WTC11 (cell line): ENCODE measurements at regions not wholly inside any gene's neighbourhood (a gene's known extent, or its start where the extent isn't known, plus 50 kb on each side); places are given as distances from the start of the nearest gene placed in this dataset.

Source experiments
- ATAC-seq: fragments of 200-7000 bp; cut with Tn5 transposase; 2 replicates; pipeline ENCODE4 v1.10.0; 2021; ENCODE audit warnings: mild to moderate bottlenecking, moderate library complexity
- CTCF ChIA-PET: fragments of 300-600 bp; sonication (Branson Sonifier 250); formaldehyde crosslinking; loops from one replicate; lab custom pipeline; 2021; ENCODE audit warnings: antibody characterized with exemption; lab: Charles Lee
- POLR2A ChIA-PET: fragments of 350-600 bp; sonication (Branson Sonifier 250); formaldehyde crosslinking; loops from one replicate; lab custom pipeline; 2021; ENCODE audit warnings: antibody characterized with exemption; lab: Charles Lee
- DNase-seq: peaks from one replicate; pipeline ENCODE4 v3.0.0; 2021; ENCODE audit warnings: low spot score
- H3K27ac Mint-ChIP-seq: 2 replicates; pipeline ENCODE4 v1.8.0; 2021; ENCODE audit warnings: mixed read lengths
- H3K27me3 Mint-ChIP-seq: 2 replicates; pipeline ENCODE4 v1.8.0; 2021; ENCODE audit warnings: low read depth, mild to moderate bottlenecking, moderate library complexity, mixed read lengths
- H3K36me3 Mint-ChIP-seq: 2 replicates; pipeline ENCODE4 v1.8.0; 2021; ENCODE audit warnings: mixed read lengths
- H3K4me1 Mint-ChIP-seq: 2 replicates; pipeline ENCODE4 v1.8.0; 2022; ENCODE audit warnings: mixed read lengths
- H3K4me3 Mint-ChIP-seq: 2 replicates; pipeline ENCODE4 v1.8.0; 2021; ENCODE audit warnings: mild to moderate bottlenecking, moderate library complexity, mixed read lengths
- H3K9me3 Mint-ChIP-seq: 2 replicates; pipeline ENCODE4 v1.8.0; 2021; ENCODE audit warnings: mixed read lengths
- CBFB ChIP-seq: sonication (generic); formaldehyde crosslinking; IDR thresholded peaks from 2 replicates; pipeline ENCODE4 v1.8.1; 2022; ENCODE audit warnings: mild to moderate bottlenecking, low read depth, missing genetic modification reagents
- EMX1 ChIP-seq: fragments of 250-450 bp; sonication (Bioruptor Pico); IDR thresholded peaks from 2 replicates; pipeline ENCODE4 v1.8.0; 2021; ENCODE audit warnings: mild to moderate bottlenecking
- FOXK1 ChIP-seq: sonication (generic); formaldehyde crosslinking; IDR thresholded peaks from 2 replicates; pipeline ENCODE4 v1.8.0; 2022; ENCODE audit warnings: mild to moderate bottlenecking, moderate library complexity, missing genetic modification reagents
- FOXP1 ChIP-seq: sonication (generic); formaldehyde crosslinking; IDR thresholded peaks from 2 replicates; pipeline ENCODE4 v1.8.0; 2022; ENCODE audit warnings: missing genetic modification reagents, mild to moderate bottlenecking, moderate library complexity, borderline replicate concordance
- GRHL2 ChIP-seq: fragments of 250-450 bp; sonication (Bioruptor Pico); IDR thresholded peaks from 2 replicates; pipeline ENCODE4 v1.8.0; 2022; ENCODE audit warnings: mild to moderate bottlenecking, moderate library complexity; ENCODE audit not compliant: insufficient replicate concordance, severe bottlenecking
- IRF2 ChIP-seq: sonication (generic); formaldehyde crosslinking; IDR thresholded peaks from 2 replicates; pipeline ENCODE4 v1.8.0; 2022; ENCODE audit warnings: low read depth, missing genetic modification reagents, borderline replicate concordance
- MYBL2 ChIP-seq: sonication (generic); formaldehyde crosslinking; IDR thresholded peaks from 2 replicates; pipeline ENCODE4 v1.8.1; 2023; ENCODE audit warnings: mild to moderate bottlenecking, moderate library complexity, missing genetic modification reagents
- NFYB ChIP-seq: sonication (generic); formaldehyde crosslinking; conservative IDR thresholded peaks from 2 replicates; pipeline ENCODE4 v1.8.0; 2022; ENCODE audit warnings: low read depth, missing genetic modification reagents
- RELA ChIP-seq: sonication (generic); formaldehyde crosslinking; IDR thresholded peaks from 2 replicates; pipeline ENCODE4 v1.8.1; 2022; ENCODE audit warnings: missing genetic modification reagents, mild to moderate bottlenecking, borderline replicate concordance
- TF ChIP-seq, protein P1 (sequence below): fragments of 250-450 bp; sonication (Bioruptor Pico); IDR thresholded peaks from 2 replicates; pipeline ENCODE4 v1.9.0; 2021; ENCODE audit warnings: moderate library complexity, mild to moderate bottlenecking, inconsistent platforms, borderline replicate concordance
- TF ChIP-seq, protein P2 (sequence below): sonication (generic); formaldehyde crosslinking; IDR thresholded peaks from 2 replicates; pipeline ENCODE4 v1.8.1; 2023; ENCODE audit warnings: mild to moderate bottlenecking, moderate library complexity, missing genetic modification reagents
- TF ChIP-seq, protein P3 (sequence below): sonication (generic); formaldehyde crosslinking; IDR thresholded peaks from 2 replicates; pipeline ENCODE4 v1.8.0; 2022; ENCODE audit warnings: mild to moderate bottlenecking, missing genetic modification reagents
- TF ChIP-seq, protein P4 (sequence below): sonication (generic); formaldehyde crosslinking; IDR thresholded peaks from 2 replicates; pipeline ENCODE4 v1.8.1; 2023; ENCODE audit warnings: mild to moderate bottlenecking, missing genetic modification reagents, moderate library complexity
- TF ChIP-seq, protein P5 (sequence below): fragments of 200-600 bp; IDR thresholded peaks from 2 replicates; pipeline ENCODE4 v1.8.0; 2022; ENCODE audit warnings: antibody characterized with exemption
- TF ChIP-seq, protein P6 (sequence below): sonication (generic); formaldehyde crosslinking; IDR thresholded peaks from 2 replicates; pipeline ENCODE4 v1.8.0; 2022; ENCODE audit warnings: mild to moderate bottlenecking, missing genetic modification reagents
- TF ChIP-seq, protein P7 (sequence below): sonication (generic); formaldehyde crosslinking; IDR thresholded peaks from 2 replicates; pipeline ENCODE4 v1.8.0; 2023; ENCODE audit warnings: missing genetic modification reagents
- TF ChIP-seq, protein P8 (sequence below): sonication (generic); formaldehyde crosslinking; IDR thresholded peaks from 2 replicates; pipeline ENCODE4 v1.8.1; 2022; ENCODE audit warnings: mild to moderate bottlenecking, missing genetic modification reagents, moderate library complexity, borderline replicate concordance
- TF ChIP-seq, protein P9 (sequence below): sonication (generic); formaldehyde crosslinking; conservative IDR thresholded peaks from 2 replicates; pipeline ENCODE4 v1.8.1; 2023; ENCODE audit warnings: mild to moderate bottlenecking, low read depth, missing genetic modification reagents, moderate library complexity

DNA sequence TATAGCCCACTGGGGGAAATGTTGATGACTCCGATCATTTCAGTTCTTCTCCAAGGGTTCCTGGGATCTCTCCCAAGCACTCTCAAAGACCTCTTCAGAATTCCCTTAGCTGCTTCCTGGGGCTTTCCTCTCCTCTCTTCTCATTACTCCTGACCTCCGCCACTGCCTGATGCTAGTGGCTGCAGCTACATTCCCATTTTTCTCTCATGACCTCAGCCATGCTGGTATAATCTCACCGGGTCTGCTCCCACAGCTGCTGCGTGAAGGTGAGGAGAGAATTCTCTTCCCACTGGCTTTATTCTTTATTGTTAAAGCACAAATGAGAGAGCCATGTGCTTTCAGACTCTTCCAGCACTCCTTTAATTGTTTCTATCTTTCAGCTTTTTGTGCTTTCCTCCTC is 312.0 kb upstream of the ETAA1 start:
- TF ChIP-seq, protein P1, sequence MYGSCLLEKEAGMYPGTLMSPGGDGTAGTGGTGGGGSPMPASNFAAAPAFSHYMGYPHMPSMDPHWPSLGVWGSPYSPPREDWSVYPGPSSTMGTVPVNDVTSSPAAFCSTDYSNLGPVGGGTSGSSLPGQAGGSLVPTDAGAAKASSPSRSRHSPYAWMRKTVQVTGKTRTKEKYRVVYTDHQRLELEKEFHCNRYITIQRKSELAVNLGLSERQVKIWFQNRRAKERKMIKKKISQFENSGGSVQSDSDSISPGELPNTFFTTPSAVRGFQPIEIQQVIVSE = no peak
- TF ChIP-seq, protein P2, sequence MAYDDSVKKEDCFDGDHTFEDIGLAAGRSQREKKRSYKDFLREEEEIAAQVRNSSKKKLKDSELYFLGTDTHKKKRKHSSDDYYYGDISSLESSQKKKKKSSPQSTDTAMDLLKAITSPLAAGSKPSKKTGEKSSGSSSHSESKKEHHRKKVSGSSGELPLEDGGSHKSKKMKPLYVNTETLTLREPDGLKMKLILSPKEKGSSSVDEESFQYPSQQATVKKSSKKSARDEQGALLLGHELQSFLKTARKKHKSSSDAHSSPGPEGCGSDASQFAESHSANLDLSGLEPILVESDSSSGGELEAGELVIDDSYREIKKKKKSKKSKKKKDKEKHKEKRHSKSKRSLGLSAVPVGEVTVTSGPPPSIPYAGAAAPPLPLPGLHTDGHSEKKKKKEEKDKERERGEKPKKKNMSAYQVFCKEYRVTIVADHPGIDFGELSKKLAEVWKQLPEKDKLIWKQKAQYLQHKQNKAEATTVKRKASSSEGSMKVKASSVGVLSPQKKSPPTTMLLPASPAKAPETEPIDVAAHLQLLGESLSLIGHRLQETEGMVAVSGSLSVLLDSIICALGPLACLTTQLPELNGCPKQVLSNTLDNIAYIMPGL = no peak
- TF ChIP-seq, protein P3, sequence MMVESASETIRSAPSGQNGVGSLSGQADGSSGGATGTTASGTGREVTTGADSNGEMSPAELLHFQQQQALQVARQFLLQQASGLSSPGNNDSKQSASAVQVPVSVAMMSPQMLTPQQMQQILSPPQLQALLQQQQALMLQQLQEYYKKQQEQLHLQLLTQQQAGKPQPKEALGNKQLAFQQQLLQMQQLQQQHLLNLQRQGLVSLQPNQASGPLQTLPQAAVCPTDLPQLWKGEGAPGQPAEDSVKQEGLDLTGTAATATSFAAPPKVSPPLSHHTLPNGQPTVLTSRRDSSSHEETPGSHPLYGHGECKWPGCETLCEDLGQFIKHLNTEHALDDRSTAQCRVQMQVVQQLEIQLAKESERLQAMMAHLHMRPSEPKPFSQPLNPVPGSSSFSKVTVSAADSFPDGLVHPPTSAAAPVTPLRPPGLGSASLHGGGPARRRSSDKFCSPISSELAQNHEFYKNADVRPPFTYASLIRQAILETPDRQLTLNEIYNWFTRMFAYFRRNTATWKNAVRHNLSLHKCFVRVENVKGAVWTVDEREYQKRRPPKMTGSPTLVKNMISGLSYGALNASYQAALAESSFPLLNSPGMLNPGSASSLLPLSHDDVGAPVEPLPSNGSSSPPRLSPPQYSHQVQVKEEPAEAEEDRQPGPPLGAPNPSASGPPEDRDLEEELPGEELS (CRISPR knock-in tag) = no peak
- TF ChIP-seq, protein P4, sequence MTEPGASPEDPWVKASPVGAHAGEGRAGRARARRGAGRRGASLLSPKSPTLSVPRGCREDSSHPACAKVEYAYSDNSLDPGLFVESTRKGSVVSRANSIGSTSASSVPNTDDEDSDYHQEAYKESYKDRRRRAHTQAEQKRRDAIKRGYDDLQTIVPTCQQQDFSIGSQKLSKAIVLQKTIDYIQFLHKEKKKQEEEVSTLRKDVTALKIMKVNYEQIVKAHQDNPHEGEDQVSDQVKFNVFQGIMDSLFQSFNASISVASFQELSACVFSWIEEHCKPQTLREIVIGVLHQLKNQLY (CRISPR knock-in tag) = no peak
- TF ChIP-seq CBFB (CRISPR knock-in tag) (no peak), IRF2 (CRISPR knock-in tag) (no peak), EMX1 (CRISPR knock-in tag) (no peak), RELA (CRISPR knock-in tag) (no peak), FOXP1 (CRISPR knock-in tag) (no peak), MYBL2 (CRISPR knock-in tag) (no peak), NFYB (CRISPR knock-in tag) (no peak), FOXK1 (CRISPR knock-in tag) (no peak), GRHL2 (CRISPR knock-in tag) (no peak)
- TF ChIP-seq, protein P5, sequence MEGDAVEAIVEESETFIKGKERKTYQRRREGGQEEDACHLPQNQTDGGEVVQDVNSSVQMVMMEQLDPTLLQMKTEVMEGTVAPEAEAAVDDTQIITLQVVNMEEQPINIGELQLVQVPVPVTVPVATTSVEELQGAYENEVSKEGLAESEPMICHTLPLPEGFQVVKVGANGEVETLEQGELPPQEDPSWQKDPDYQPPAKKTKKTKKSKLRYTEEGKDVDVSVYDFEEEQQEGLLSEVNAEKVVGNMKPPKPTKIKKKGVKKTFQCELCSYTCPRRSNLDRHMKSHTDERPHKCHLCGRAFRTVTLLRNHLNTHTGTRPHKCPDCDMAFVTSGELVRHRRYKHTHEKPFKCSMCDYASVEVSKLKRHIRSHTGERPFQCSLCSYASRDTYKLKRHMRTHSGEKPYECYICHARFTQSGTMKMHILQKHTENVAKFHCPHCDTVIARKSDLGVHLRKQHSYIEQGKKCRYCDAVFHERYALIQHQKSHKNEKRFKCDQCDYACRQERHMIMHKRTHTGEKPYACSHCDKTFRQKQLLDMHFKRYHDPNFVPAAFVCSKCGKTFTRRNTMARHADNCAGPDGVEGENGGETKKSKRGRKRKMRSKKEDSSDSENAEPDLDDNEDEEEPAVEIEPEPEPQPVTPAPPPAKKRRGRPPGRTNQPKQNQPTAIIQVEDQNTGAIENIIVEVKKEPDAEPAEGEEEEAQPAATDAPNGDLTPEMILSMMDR = no peak
- TF ChIP-seq, protein P6, sequence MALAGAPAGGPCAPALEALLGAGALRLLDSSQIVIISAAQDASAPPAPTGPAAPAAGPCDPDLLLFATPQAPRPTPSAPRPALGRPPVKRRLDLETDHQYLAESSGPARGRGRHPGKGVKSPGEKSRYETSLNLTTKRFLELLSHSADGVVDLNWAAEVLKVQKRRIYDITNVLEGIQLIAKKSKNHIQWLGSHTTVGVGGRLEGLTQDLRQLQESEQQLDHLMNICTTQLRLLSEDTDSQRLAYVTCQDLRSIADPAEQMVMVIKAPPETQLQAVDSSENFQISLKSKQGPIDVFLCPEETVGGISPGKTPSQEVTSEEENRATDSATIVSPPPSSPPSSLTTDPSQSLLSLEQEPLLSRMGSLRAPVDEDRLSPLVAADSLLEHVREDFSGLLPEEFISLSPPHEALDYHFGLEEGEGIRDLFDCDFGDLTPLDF (CRISPR knock-in tag) = no peak
- TF ChIP-seq, protein P7, sequence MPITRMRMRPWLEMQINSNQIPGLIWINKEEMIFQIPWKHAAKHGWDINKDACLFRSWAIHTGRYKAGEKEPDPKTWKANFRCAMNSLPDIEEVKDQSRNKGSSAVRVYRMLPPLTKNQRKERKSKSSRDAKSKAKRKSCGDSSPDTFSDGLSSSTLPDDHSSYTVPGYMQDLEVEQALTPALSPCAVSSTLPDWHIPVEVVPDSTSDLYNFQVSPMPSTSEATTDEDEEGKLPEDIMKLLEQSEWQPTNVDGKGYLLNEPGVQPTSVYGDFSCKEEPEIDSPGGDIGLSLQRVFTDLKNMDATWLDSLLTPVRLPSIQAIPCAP (CRISPR knock-in tag) = no peak
- TF ChIP-seq, protein P8, sequence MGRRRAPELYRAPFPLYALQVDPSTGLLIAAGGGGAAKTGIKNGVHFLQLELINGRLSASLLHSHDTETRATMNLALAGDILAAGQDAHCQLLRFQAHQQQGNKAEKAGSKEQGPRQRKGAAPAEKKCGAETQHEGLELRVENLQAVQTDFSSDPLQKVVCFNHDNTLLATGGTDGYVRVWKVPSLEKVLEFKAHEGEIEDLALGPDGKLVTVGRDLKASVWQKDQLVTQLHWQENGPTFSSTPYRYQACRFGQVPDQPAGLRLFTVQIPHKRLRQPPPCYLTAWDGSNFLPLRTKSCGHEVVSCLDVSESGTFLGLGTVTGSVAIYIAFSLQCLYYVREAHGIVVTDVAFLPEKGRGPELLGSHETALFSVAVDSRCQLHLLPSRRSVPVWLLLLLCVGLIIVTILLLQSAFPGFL (CRISPR knock-in tag) = no peak
- TF ChIP-seq, protein P9, sequence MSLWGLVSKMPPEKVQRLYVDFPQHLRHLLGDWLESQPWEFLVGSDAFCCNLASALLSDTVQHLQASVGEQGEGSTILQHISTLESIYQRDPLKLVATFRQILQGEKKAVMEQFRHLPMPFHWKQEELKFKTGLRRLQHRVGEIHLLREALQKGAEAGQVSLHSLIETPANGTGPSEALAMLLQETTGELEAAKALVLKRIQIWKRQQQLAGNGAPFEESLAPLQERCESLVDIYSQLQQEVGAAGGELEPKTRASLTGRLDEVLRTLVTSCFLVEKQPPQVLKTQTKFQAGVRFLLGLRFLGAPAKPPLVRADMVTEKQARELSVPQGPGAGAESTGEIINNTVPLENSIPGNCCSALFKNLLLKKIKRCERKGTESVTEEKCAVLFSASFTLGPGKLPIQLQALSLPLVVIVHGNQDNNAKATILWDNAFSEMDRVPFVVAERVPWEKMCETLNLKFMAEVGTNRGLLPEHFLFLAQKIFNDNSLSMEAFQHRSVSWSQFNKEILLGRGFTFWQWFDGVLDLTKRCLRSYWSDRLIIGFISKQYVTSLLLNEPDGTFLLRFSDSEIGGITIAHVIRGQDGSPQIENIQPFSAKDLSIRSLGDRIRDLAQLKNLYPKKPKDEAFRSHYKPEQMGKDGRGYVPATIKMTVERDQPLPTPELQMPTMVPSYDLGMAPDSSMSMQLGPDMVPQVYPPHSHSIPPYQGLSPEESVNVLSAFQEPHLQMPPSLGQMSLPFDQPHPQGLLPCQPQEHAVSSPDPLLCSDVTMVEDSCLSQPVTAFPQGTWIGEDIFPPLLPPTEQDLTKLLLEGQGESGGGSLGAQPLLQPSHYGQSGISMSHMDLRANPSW (CRISPR knock-in tag) = no peak
- no peaks in the 10 kb centered on the region for H3K4me1 Mint-ChIP-seq
- H3K4me3 Mint-ChIP-seq = no peak overlapping the region
- no peaks in the 10 kb centered on the region; the same call in 1 of the 2 replicates for H3K27me3 Mint-ChIP-seq
- H3K27ac Mint-ChIP-seq = no peak overlapping the region; the same call in 1 of the 2 replicates
- no peak for DNase-seq
- no peaks in the 10 kb centered on the region; the same call in 1 of the 2 replicates for H3K36me3 Mint-ChIP-seq
- POLR2A ChIA-PET = no interaction called here
- CTCF ChIA-PET = no interaction called here
- ATAC-seq = no peak
- H3K9me3 Mint-ChIP-seq = peaks cover 14% of the 10 kb centered on the region
